ENCODE measurements at regions not wholly inside any gene's neighbourhood (a gene's known extent, or its start where the extent isn't known, plus 50 kb on each side); places are given as distances from the start of the nearest gene placed in this dataset.

- no peak for DNase-seq (ENCODE audit: extremely low read depth, insufficient read length)
- no peak for TF ChIP-seq CTCF (IDR thresholded peaks at IDR 0.05; ENCODE audit: insufficient read depth, low read length, poor library complexity, severe bottlenecking)
- no peaks in the 10 kb centered on the region for H3K36me3 ChIP-seq (ENCODE audit: control insufficient read depth, insufficient read depth, low read length)
- no peaks in the 10 kb centered on the region for H3K27me3 ChIP-seq (replicated peaks; ENCODE audit: control insufficient read depth, insufficient read depth, low read length)
- H3K4me3 ChIP-seq (replicated peaks; ENCODE audit: low read depth, low read length) = no peak overlapping the region
Observed at GRCh38 chr2:238589591-238590460, 163.1 kb downstream of the ASB1 start.

- Histone ChIP-seq H3K27me3 (replicated peaks; ENCODE audit: control insufficient read depth, insufficient read depth, low read length) (no peaks in the 10 kb centered on the region), H3K4me3 (replicated peaks; ENCODE audit: low read depth, low read length) (no peak overlapping the region), H3K36me3 (ENCODE audit: control insufficient read depth, insufficient read depth, low read length) (no peaks in the 10 kb centered on the region)
- no peak for DNase-seq (ENCODE audit: extremely low read depth, insufficient read length)
- no peak for TF ChIP-seq CTCF (IDR thresholded peaks at IDR 0.05; ENCODE audit: insufficient read depth, low read length, poor library complexity, severe bottlenecking)
Observed at GRCh38 chr2:238591732-238592131, 165.0 kb downstream of the ASB1 start.

GRCh38 chr2:238593236-238593635, 166.5 kb downstream of the ASB1 start:
- no peaks in the 10 kb centered on the region for H3K36me3 ChIP-seq (ENCODE audit: control insufficient read depth, insufficient read depth, low read length)
- no peak for DNase-seq (ENCODE audit: extremely low read depth, insufficient read length)
- no peaks in the 10 kb centered on the region; the same call in 1 of the 2 replicates for H3K27me3 ChIP-seq (replicated peaks; ENCODE audit: control insufficient read depth, insufficient read depth, low read length)
- H3K4me3 ChIP-seq (replicated peaks; ENCODE audit: low read depth, low read length) = no peak overlapping the region
- TF ChIP-seq CTCF (IDR thresholded peaks at IDR 0.05; ENCODE audit: insufficient read depth, low read length, poor library complexity, severe bottlenecking) = no peak

- no peaks in the 10 kb centered on the region; the same call in 1 of the 2 replicates for H3K27me3 ChIP-seq (replicated peaks; ENCODE audit: control insufficient read depth, insufficient read depth, low read length)
- no peaks in the 10 kb centered on the region for H3K36me3 ChIP-seq (ENCODE audit: control insufficient read depth, insufficient read depth, low read length)
- TF ChIP-seq CTCF (IDR thresholded peaks at IDR 0.05; ENCODE audit: insufficient read depth, low read length, poor library complexity, severe bottlenecking) = no peak
- no peak overlapping the region for H3K4me3 ChIP-seq (replicated peaks; ENCODE audit: low read depth, low read length)
- DNase-seq (ENCODE audit: extremely low read depth, insufficient read length) = no peak
Observed at GRCh38 chr2:238593678-238594077, 167.0 kb downstream of the ASB1 start.

- no peaks in the 10 kb centered on the region for H3K36me3 ChIP-seq (ENCODE audit: control insufficient read depth, insufficient read depth, low read length)
- H3K4me3 ChIP-seq (replicated peaks; ENCODE audit: low read depth, low read length) = no peak overlapping the region
- TF ChIP-seq CTCF (IDR thresholded peaks at IDR 0.05; ENCODE audit: insufficient read depth, low read length, poor library complexity, severe bottlenecking) = no peak
- no peak for DNase-seq (ENCODE audit: extremely low read depth, insufficient read length)
- no peaks in the 10 kb centered on the region; the same call in 1 of the 2 replicates for H3K27me3 ChIP-seq (replicated peaks; ENCODE audit: control insufficient read depth, insufficient read depth, low read length)
Observed at GRCh38 chr2:238594796-238595749, 168.3 kb downstream of the ASB1 start.

Data from GM06990 (cell line).